Islet of Langerhans (tissue), 1 donor: ENCODE measurements at regions not wholly inside any gene's neighbourhood (a gene's known extent, or its start where the extent isn't known, plus 50 kb on each side); places are given as distances from the start of the nearest gene placed in this dataset.
"Not testable (repeated sequence)": the region's sequence is repeated elsewhere in the genome, so short reads cannot be mapped to it uniquely, and the experiment has no call there.

Source experiments
- FAIRE-seq: peaks from one replicate; lab custom pipeline; 2011; peaks lifted over from hg19 to GRCh38; lab: Jason Lieb, UNC

DNA sequence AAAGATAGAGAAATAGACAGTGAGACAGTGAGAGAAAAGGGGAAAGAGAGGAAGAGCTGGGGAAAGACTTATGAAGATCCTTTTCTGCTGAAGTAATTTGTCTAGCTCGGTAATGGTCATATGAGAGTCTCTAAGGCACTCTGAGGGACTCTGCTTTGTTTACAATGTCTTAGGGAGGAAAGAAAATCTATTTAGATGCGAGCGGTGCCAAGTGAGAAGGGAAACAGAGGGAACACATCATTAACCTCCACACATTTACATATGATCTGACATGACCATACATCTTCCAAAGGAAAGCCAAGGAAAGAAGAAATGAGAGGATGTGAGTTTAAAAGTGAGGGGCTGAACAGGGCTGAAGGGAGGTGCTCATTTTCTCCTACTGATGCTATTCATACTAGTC is 862.3 kb upstream of the CITED2 start:
- FAIRE-seq, result no peak

DNA sequence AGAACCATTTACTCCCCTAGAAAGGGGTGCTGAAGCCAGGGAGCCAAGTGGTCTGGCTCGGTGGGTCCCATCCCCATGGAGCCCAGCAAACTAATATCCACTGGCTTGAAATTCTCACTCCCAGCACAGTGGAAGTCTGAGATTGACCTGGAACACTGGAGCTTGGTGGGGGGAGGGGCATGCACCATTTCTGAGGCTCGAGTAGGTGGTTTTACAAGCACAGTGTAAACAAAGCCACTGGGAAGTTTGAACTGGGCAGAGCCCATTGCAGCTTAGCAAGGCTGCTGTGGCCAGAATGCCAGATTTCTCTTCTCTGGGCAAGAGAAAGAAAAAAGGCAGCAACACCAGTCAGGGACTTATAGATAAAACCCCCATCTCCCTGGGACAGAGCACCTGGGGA is 855.8 kb upstream of the CITED2 start:
- FAIRE-seq, result no peak

DNA sequence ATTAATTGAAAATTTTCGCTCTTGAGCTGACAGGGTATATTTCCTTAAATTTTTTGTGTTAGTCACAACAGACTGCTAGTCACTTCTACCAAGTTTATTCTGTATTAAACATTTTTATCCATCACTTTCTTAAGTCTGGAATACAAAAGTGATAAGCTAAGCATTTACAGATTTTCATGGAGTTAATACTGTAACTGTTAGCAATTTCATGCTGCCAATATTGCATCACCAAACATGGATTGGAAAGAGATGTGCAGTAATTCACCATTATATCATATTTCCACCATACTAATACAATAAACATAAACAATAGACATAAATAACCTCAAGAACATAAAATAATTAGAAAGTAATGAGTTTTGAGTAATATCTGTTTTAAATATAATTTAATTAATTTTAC is 854.0 kb upstream of the CITED2 start:
- no peak for FAIRE-seq

DNA sequence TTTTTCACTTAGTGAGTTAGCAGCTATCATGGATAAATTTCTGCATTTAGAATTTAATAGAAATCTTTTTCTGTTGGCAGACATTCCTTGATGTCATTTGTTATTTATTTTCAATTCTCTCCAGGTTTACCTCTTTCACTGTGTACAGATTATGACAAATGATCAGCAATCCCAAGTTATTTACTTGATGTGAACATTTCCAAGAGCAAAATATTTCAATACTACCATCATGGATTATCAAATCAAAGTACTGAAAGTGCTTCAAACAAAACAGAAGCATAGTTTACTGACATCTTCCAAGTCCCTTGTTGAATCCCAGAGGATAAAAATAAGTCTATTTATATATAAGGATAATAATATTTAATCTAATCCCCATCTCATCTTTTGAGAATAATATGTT is 852.2 kb upstream of the CITED2 start:
- FAIRE-seq, result no peak

DNA sequence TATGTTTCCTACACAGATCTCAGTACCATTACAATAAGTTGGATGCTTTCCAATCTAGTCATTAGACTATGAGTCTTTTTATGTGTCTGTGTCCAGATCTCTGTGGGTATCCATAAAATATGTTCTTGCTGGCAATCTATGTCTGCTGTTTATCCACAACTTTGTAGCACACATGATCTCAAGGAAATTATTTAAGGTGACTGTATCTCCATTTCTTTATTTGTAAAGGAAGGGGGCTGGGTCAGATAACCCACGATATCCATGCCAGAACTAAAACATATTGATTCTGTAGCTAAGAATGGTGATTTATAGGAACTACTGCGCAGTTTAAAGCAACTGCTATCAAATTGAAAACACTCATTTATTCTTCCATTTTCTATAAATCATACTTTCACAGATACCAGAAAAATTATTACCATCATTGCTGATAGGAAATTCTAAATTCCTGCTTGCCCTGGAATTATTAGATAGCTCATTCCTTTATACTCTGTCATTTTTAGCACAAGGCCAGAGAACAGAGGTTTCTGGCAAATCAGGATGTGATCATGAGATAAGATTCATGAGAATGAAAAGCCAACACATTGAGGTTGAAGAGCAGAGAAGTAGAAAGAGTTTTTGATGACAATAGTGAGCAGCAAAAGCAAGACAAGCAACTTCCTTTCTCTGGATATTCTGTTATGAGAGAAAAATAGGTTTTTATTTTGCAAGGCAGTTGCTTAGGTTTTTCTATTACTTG is 851.4 kb upstream of the CITED2 start:
- FAIRE-seq, result no peak

DNA sequence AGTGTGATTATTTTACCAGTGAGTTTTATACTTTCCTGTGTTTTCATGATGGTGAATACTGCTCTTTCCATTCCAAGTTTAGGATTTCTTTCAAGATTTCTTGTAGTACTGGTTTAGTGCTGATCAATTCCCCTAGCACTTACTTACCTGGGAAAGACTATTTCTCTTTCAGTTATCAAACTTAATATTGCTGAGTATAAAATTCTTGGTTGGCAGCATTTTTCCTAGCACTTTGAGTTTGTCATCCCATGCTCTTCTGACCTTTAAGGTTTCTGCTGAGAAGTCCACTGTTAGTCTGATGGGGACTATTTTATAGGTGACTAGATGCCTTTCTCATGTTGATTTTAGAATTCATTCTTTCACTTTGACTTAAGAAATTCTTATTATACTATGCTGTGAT is 842.8 kb upstream of the CITED2 start:
- no peak for FAIRE-seq

DNA sequence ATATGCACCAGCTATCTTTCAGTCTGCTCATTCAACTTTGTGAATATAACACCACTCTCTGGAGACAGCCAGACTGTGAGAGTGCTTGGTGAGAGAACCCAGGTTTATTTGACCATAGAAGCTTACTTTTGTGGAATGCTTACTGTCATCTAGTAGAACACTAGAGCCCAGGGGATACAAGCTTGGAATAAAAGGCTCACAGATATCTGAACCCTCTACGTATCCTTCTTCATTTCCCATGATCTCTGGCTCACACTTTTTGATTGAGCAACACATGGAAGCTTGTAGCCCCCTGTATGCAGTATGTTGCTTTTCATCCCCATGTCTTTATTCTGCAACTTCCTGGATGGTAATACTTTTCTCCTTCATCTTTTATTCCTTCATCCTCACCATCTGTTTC is 835.3 kb upstream of the CITED2 start:
- no peak for FAIRE-seq

DNA sequence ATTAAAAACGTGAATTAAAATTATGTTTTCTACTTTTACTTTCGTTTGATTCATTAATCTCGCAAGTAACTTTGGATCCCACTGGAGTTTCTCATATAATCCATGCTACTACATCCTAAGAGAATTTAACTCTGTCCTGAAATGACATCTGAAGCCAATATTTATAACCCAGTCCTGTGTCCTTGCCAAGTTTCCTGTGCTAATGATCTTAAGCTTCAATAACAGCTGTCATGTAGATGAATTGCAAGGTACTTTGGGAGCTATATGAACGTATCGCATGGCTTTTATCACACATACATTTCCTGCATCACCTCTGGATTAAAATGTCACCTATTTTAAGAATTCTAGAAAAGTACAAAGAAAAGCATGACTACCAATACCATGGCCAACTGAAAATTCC is 833.8 kb upstream of the CITED2 start:
- FAIRE-seq, result no peak

DNA sequence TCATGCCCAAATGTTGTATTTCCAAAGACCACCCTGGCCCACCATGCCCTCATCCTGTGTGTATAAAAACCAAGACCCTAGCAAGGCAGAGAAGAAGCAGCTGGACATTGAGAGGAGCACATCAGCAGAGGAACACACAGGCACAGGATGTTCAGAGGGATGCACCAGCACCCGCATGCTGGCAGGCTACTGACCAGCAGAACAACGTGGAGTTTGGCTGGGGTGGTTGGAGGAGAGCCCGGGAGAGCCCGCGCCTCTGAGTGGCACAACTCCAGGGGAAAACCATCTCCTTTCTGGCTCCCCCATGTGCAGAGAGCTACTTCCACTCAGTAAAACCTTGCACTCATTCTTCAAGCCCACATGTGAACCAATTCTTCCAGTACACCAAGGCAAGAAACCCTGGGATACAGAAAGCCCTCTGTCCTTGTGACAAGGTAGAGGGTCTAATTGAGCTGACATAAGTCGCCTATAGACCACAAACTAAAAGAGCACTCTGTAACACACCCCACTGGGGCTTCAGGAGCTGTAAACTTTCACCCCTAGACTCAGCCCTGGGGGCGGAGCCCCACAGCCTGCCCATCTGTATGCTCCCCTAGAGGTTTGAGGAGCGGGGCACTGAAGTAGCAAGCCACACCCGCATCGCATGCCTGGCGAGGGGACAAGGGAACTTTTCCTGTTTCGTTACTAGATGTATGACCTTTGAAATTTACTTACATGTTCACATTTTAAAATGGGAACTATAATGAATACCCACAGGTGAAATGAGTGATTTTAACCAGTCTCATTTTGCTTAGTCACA is 831.5 kb upstream of the CITED2 start:
- no peak for FAIRE-seq

DNA sequence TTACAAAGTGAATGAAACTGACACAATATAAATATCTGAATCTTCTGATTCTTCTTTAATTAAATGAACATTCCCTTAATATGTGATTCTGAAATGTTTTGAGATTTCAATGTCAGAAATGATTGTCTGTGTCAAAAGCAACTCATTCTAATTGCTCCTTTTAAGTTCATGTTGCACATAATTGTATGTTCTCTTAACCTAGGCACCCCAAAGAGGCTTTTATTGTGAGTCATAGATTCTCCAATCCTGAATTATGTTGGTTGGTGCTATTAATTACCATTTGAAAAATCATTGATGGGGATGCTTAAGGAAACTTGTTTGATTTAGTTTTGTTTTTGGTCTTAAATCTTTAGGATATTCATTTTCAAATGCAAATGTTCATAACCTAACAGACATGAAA is 829.7 kb upstream of the CITED2 start:
- FAIRE-seq, result no peak

DNA sequence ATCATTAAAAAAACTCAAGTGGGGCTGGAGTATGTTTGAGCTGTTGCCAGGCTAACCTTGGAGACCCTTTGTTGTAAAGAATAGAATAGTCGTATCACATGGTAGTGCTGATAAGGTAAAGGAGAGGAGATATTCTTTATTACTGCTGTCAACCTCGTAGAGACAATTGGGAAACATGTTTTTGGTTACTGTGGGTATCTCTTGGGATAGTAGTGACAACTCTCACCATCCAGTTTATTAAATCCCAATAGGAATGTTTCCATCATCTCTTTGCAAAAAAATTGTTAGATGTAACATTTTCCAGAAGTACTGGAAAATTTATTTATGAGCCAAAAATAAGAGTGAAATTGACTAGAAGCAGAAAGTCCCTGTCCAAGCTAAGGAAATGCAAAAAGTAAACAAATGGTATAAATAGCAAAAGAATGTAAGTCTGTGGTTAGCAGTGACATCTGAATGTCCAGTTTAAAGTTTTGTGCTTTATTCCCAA is 829.3 kb upstream of the CITED2 start:
- FAIRE-seq, result no peak

DNA sequence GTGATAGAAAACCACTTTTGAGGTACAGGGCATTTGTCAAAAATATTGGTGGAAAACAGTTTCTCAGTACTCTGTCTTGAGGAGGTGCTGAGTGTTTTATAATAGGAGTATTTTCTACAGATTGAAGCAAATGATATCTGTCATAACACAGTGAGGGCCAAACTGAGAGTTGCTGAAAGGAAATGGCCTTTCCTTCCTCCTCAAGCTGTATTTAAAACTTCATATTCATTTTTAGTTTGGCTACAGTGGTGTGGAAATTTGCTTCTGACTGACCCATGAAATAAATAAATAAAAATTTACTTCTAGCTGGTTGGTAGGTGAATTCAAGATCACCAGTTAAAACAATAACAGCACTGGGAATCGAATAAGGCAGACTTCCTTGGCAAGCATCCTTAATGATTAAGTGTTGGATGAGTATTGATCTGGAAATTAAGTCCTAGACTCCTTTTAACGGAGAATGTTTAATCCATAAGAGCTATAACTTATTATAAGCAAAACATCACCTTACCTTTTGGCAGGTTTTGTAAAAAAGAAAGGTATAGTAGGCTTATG is 828.6 kb upstream of the CITED2 start:
- FAIRE-seq, result no peak

DNA sequence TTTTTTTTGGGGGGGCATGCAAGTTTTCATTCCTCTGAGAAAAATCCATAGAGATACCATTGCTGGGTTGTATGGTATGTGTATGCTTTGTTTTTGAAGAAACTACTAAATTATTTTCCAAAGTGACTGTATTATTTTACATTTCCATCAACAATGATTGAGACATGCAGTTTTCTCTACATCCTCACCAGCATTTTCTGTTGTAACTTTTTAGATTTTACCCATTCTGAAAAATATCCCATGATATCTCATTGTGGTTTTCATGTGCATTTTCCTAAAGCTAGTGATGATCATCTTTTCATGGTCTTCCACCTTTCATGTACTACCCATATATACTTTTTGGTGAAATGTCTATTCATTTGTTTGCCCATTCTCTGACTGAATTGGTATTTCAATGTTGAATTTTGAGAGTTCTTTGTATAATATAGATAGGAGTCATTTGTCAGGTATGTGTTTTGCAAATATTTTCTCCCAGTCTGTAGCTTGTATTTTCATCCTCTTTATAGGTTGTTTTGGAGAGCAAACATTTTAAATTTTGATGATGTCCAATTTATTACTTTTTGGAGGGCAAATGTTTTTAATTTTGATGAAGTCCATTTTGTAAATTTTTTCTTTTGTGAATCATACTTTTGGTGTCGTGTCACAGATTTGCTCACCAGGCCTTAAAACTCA is 827.5 kb upstream of the CITED2 start:
- no peak for FAIRE-seq

DNA sequence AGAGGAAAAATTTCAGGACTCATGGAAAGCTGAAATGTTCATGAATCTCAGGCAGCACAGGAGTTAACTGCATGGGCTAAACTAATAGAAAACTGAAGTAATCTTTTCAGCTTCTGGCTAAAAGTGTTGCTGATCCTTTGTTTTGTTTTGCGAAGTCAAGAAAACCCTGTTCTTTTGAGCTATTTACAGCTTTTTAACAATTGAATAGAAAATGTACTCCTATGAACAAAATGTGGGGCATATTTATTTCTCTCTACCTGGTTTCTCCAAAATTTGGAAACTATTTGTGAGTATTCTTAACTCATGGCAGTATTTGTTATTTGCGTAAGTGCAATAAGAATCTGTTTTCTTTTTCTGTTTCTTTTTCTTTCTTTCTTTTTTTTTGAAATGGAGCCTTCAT is 818.8 kb upstream of the CITED2 start:
- FAIRE-seq, result no peak

DNA sequence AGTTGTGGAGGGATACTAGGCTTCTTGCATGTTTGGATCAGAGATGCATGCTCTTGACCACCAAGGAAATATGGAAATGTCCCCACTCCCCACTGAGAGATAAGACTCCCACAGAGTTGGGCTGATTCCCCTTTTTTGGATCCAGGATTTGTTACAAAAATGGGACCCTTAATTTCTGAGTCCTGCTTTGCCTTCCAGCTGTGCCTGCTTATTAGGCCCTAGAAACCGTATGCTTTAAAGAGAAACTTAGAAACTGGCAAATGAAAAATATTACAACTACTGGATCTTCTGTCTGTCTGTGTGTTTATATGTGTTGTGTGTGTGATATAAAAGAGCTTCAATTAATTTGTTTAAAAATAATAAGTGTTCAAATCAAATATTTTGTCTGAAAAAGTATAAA is 817.6 kb upstream of the CITED2 start:
- no peak for FAIRE-seq

DNA sequence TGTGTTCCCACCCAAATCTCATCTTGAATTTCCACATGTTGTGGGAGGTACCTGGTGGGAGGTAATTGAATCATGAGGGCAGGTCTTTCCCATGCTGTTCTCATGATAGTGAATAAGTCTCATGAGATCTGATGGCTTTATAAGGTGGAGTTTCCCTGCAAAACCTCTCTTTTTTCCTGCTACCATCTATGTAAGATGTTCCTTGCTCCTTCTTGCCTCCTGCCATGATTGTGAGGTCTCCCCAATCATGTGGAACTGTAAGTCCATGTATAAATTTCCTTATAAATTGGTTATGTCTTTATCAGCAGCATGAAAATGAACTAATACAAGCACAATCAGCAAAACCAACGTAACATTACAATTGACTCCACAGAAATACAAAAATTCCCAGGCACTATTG is 814.8 kb upstream of the CITED2 start:
- not testable (repeated sequence) for FAIRE-seq

DNA sequence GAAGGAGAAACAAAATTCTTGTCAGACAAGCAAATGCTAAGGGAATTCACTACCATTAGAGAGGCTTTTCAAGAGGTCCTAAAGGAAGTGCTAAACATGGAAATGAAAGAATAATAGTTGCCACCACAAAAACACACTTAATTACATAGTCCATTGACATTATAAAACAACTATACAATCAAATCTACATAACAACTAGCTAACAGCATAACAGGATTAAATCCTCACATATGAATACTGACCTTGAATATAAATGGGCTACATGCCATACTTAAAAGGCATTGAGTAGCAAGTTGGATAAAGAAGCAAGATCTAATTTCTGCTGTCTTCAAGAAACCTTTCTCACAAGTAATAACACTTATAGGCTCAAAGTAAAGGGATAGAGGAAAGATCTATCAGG is 811.5 kb upstream of the CITED2 start:
- FAIRE-seq, result no peak

DNA sequence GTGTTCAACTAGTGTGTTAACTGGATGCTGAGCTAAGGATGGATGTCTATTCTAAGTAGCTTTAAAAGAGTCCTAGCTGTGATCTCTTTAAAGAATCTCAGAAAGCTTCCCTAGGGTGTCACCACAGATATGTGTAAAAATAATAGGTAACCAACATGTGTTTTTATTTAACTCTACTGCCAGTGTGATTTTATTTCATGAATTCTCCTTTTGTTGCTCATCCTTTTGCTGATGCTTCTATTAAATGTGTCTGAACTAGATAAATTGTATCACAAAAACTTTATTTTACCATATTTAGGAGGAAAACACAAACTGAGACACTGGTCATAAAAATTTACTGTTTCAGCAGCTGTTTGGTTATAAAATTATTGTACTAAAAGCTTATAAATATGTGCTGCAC is 809.4 kb upstream of the CITED2 start:
- no peak for FAIRE-seq

DNA sequence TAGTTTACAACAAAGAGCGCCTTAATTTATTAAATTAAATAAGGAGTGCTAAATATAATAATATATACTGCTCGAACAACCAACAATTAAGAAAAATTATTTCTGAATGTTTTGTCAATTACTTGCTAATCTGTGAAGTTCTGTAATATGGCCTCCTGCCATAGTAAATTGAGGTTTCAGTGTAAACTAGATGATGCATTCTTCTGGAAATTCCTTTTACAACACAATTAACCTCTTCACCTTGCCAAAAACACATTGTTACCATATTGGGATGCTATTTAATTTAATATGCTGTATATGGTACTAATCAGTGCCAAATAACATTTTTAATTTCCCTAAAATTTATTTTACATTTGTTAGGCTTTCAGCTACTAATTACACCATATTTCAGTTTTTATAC is 808.4 kb upstream of the CITED2 start:
- FAIRE-seq, result no peak

DNA sequence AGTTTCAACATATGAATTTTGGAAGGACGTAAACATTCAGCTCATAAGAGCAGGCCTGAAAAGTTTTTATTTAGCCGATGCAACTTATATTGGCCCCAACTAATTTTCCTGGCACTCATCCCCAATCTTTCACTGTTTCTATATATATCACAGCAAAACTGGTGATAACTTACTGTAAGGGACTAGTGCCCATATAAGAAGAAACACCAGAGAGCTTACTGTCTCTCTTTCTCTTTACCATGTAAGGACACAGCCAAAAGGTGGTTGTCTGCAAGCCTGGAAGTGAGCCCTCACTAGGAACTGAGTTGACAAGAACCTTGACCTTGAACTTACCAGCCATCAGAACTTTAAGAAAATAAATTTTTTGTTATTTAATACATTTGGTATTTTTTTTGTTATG is 807.4 kb upstream of the CITED2 start:
- no peak for FAIRE-seq

DNA sequence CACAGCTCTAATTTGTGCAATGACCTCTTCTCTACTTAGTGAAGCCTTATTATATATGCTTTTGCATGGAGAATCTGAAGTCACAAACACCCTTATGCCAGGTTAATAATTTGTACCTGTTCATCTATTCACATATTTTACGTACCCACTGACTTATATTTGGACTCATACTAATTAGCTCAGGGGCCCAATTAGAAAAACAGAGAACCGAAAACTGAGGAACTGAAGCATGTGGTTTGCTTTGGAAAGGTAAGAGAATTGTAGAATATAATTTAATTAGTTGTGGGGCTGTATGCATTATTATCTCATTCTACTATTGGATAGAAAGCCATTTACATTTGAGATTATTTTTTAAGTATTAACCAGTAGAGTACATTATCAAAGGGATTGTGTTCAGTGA is 805.9 kb upstream of the CITED2 start:
- FAIRE-seq, result no peak

DNA sequence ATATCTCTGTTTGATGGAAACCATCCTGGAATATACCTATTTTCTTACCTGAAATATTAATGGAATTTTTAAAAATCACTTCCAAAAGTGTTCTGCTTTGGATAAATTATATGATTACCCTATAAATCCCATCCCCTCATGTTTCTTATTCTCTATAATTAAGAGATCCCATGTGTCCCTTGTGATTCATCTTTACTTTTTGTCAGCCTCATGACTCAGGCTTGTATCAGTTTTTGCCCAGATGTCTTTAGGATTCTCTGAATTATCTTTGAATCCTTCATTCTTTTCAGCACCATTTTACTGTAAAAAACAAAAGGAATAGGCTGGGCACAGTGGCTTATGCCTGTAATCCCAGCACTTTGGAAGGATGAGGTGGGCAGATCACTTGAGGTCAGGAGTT is 804.5 kb upstream of the CITED2 start:
- FAIRE-seq, result no peak

DNA sequence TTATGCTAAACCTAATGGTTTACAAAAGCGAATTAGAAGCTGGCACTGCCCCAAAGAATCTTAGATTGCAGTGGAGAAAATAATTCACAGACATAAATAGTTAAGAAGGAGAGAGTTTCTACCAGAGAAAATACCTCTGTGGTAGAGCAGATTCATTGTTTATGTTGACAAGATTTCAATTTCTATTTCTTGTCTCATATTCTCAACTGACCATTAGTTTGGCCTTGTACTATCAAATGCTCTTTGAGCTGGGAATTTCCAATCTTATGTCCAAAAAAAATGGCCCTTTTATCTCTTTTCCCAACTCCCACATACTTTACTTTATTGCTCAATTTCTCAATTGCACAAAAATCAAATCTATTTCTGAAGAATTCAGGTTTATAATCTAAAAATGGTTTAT is 804.1 kb upstream of the CITED2 start:
- FAIRE-seq, result no peak
